Gastrocnemius medialis (tissue), 4 donors: ENCODE measurements at regions not wholly inside any gene's neighbourhood (a gene's known extent, or its start where the extent isn't known, plus 50 kb on each side); places are given as distances from the start of the nearest gene placed in this dataset.

Experiments used
- CTCF ChIP-seq, 5 experiments: fragments of 450-650 bp in 3 of 5; fragments of 200-600 bp in 2 of 5; sonication (generic) in 2 of 5; IDR thresholded peaks in 4 of 5; conservative IDR thresholded peaks in 1 of 5; 1 replicate in 4 of 5; 2 replicates in 1 of 5; pipeline ENCODE4 v1.5.1; 2016 to 2019; ENCODE audit warnings: antibody characterized with exemption in 5 of 5, mild to moderate bottlenecking in 3 of 5, moderate library complexity in 3 of 5
- POLR2A ChIP-seq, 2 donors: fragments of 450-650 bp; IDR thresholded peaks; one replicate each; pipeline ENCODE4 v1.6.1; 2017; ENCODE audit warnings: antibody characterized with exemption in 2 of 2, mild to moderate bottlenecking in 2 of 2, moderate library complexity in 2 of 2

GRCh38 chr2:17270894-17271293 is 247.3 kb downstream of the RAD51AP2 start:
- TF ChIP-seq CTCF (IDR thresholded peaks at IDR 0.05 in 4 of 5, conservative IDR thresholded peaks at IDR 0.05 in 1 of 5) (no peak), POLR2A (IDR thresholded peaks at IDR 0.05) (no peak)
